ENCODE measurements at regions not wholly inside any gene's neighbourhood (a gene's known extent, or its start where the extent isn't known, plus 50 kb on each side); places are given as distances from the start of the nearest gene placed in this dataset.

GRCh38 chr7:46848944-46849343 lies 733.0 kb downstream of the TNS3 start:
- H3K9me3 ChIP-seq: no peaks in the 10 kb centered on the region
- no peaks in the 10 kb centered on the region for H3K4me1 ChIP-seq
- H3K36me3 ChIP-seq: no peaks in the 10 kb centered on the region
- H3K27me3 ChIP-seq: no peaks in the 10 kb centered on the region
- no peak for TF ChIP-seq CTCF (IDR thresholded peaks at IDR 0.05; ENCODE audit: low read depth, low read length)
- no peak for DNase-seq
- H3K4me3 ChIP-seq (ENCODE audit: low read depth, low read length): no peak overlapping the region

GRCh38 chr7:46848311-46848710 lies 733.6 kb downstream of the TNS3 start:
- Histone ChIP-seq H3K4me3 (ENCODE audit: low read depth, low read length) (no peak overlapping the region), H3K27me3 (no peaks in the 10 kb centered on the region), H3K9me3 (no peaks in the 10 kb centered on the region), H3K36me3 (no peaks in the 10 kb centered on the region), H3K4me1 (no peaks in the 10 kb centered on the region)
- no peak for TF ChIP-seq CTCF (IDR thresholded peaks at IDR 0.05; ENCODE audit: low read depth, low read length)
- no peak for DNase-seq

GRCh38 chr7:46847126-46847525 lies 734.8 kb downstream of the TNS3 start:
- Histone ChIP-seq H3K36me3 (no peaks in the 10 kb centered on the region), H3K9me3 (no peaks in the 10 kb centered on the region), H3K27me3 (no peaks in the 10 kb centered on the region), H3K4me1 (no peaks in the 10 kb centered on the region), H3K4me3 (ENCODE audit: low read depth, low read length) (no peak overlapping the region)
- TF ChIP-seq CTCF (IDR thresholded peaks at IDR 0.05; ENCODE audit: low read depth, low read length): no peak
- no peak for DNase-seq

- Histone ChIP-seq H3K36me3 (no peaks in the 10 kb centered on the region), H3K4me1 (no peaks in the 10 kb centered on the region), H3K27me3 (no peaks in the 10 kb centered on the region), H3K9me3 (no peaks in the 10 kb centered on the region), H3K4me3 (ENCODE audit: low read depth, low read length) (no peak overlapping the region)
- TF ChIP-seq CTCF (IDR thresholded peaks at IDR 0.05; ENCODE audit: low read depth, low read length): no peak
- no peak for DNase-seq
Observed at GRCh38 chr7:46844486-46844885, 737.4 kb downstream of the TNS3 start.

- Histone ChIP-seq H3K27me3 (no peaks in the 10 kb centered on the region), H3K4me1 (no peaks in the 10 kb centered on the region), H3K4me3 (ENCODE audit: low read depth, low read length) (no peak overlapping the region), H3K36me3 (no peaks in the 10 kb centered on the region), H3K9me3 (no peaks in the 10 kb centered on the region)
- no peak for DNase-seq
- no peak for TF ChIP-seq CTCF (IDR thresholded peaks at IDR 0.05; ENCODE audit: low read depth, low read length)
Observed at GRCh38 chr7:46841248-46841647, 740.7 kb downstream of the TNS3 start.

GRCh38 chr7:46839651-46840050 lies 742.3 kb downstream of the TNS3 start:
- Histone ChIP-seq H3K4me3 (ENCODE audit: low read depth, low read length) (no peak overlapping the region), H3K4me1 (no peaks in the 10 kb centered on the region), H3K27me3 (no peaks in the 10 kb centered on the region), H3K9me3 (no peaks in the 10 kb centered on the region), H3K36me3 (no peaks in the 10 kb centered on the region)
- DNase-seq: no peak
- TF ChIP-seq CTCF (IDR thresholded peaks at IDR 0.05; ENCODE audit: low read depth, low read length): no peak

Measured in BE2C (cell line).